ENCODE measurements at regions not wholly inside any gene's neighbourhood (a gene's known extent, or its start where the extent isn't known, plus 50 kb on each side); places are given as distances from the start of the nearest gene placed in this dataset.

GRCh38 chr2:62573936-62574335 is 67.9 kb upstream of the TMEM17 start:
- in situ Hi-C loops (cut with MboI; ENCODE audit: low sequenced_read_pairs) (no loop called here), dilution Hi-C loops (cut with HindIII; ENCODE audit: low sequenced_read_pairs, unreplicated experiment) (no loop called here), intact Hi-C loops (cut with micrococcal nuclease) (no loop called here)
- Histone ChIP-seq H4K91ac (ENCODE audit: insufficient read depth, low read depth, low read length) (no peak overlapping the region; the same call in 1 of the 2 replicates), H4K8ac (ENCODE audit: low read depth in 2 of 2, low read length in 2 of 2) (no peak overlapping the region), H2AFZ (replicated peaks; ENCODE audit: low read length, poor library complexity) (no peak overlapping the region), H4K20me1 (ENCODE audit: insufficient read depth, low read length) (no peaks in the 10 kb centered on the region), H3K14ac (replicated peaks; ENCODE audit: low read depth, low read length) (no peak overlapping the region), H3K36me3 (ENCODE audit: control insufficient read depth, insufficient read depth, low read length) (no peaks in the 10 kb centered on the region), H3K56ac (ENCODE audit: extremely low read depth, insufficient read depth, low read length) (no peak overlapping the region), H3K27me3 (ENCODE audit: control insufficient read depth, insufficient read depth, low read length) (no peaks in the 10 kb centered on the region), H3K4me3 (ENCODE audit: insufficient read depth, low read depth, low read length) (no peak overlapping the region), H3K18ac (ENCODE audit: low read depth, low read length) (no peak overlapping the region; the same call in 1 of the 2 replicates), H3K4me1 (ENCODE audit: control insufficient read depth, insufficient read depth, low read length) (peaks cover 20% of the 10 kb centered on the region), H3K27ac (ENCODE audit: insufficient read depth, low read length) (no peak overlapping the region), H3K4ac (ENCODE audit: low read depth, low read length) (no peak overlapping the region), H3K9me1 (ENCODE audit: insufficient read depth, low read length) (peaks cover 11% of the 10 kb centered on the region), H2AK9ac (replicated peaks; ENCODE audit: low read depth, low read length, poor library complexity) (no peak overlapping the region), H3K4me2 (ENCODE audit: low read depth, low read length) (no peak overlapping the region), H2AK5ac (ENCODE audit: low read depth, low read length) (no peak overlapping the region), H2BK15ac (ENCODE audit: low read depth, low read length) (no peak overlapping the region), H3K23ac (ENCODE audit: low read depth, low read length) (no peak overlapping the region), H3K79me1 (ENCODE audit: low read depth in 1 of 2, low read length in 2 of 2) (no peaks in the 10 kb centered on the region; a peak in 1 of 4 replicates), H2BK20ac (ENCODE audit: low read depth, low read length) (peak overlapping the region; percentile 43), H2BK5ac (ENCODE audit: low read depth, low read length, poor library complexity, severe bottlenecking) (no peak overlapping the region), H2BK120ac (ENCODE audit: low read depth, low read length) (no peak overlapping the region), H3K9ac (ENCODE audit: low read depth, low read length) (no peak overlapping the region), H4K5ac (ENCODE audit: low read depth, low read length) (no peak overlapping the region), H3K9me3 (ENCODE audit: control insufficient read depth, insufficient read depth, low read length) (no peaks in the 10 kb centered on the region)
- TF ChIP-seq RFX5 (IDR thresholded peaks at IDR 0.05; ENCODE audit: low read depth, low read length) (no peak), ELK1 (IDR thresholded peaks at IDR 0.05; ENCODE audit: borderline replicate concordance, low read depth, low read length) (no peak), SMC3 (IDR thresholded peaks at IDR 0.05; ENCODE audit: low read depth, low read length) (no peak), RAD21 (IDR thresholded peaks at IDR 0.05; ENCODE audit: low read length) (no peak), MAFK (IDR thresholded peaks at IDR 0.05; ENCODE audit: low read depth, low read length) (no peak), MXI1 (IDR thresholded peaks at IDR 0.05; ENCODE audit: borderline replicate concordance, low read depth, low read length) (no peak), BHLHE40 (IDR thresholded peaks at IDR 0.05; ENCODE audit: low read depth, low read length) (no peak), MAZ (IDR thresholded peaks at IDR 0.05; ENCODE audit: borderline replicate concordance, low read depth, low read length) (no peak), POLR2A (IDR thresholded peaks at IDR 0.05; ENCODE audit: low read depth, low read length) (no peak), FOS (IDR thresholded peaks at IDR 0.05; ENCODE audit: low read depth, low read length) (no peak)
- TF ChIP-seq, protein P1, sequence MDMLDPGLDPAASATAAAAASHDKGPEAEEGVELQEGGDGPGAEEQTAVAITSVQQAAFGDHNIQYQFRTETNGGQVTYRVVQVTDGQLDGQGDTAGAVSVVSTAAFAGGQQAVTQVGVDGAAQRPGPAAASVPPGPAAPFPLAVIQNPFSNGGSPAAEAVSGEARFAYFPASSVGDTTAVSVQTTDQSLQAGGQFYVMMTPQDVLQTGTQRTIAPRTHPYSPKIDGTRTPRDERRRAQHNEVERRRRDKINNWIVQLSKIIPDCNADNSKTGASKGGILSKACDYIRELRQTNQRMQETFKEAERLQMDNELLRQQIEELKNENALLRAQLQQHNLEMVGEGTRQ (IDR thresholded peaks at IDR 0.05; ENCODE audit: low read depth, low read length) = no peak
- ChIA-PET CTCF (no interaction called here), POLR2A (ENCODE audit: unreplicated experiment) (no interaction called here)
- BruUV-seq (replicated peaks) = no TSS peak
- ATAC-seq (ENCODE audit: low read depth) = no peak
- no peak for DNase-seq

Data from IMR-90 (cell line).